GM21529 (cell line): ENCODE measurements at regions not wholly inside any gene's neighbourhood (a gene's known extent, or its start where the extent isn't known, plus 50 kb on each side); places are given as distances from the start of the nearest gene placed in this dataset.

Source experiments
- ATAC-seq: cut with Tn5 transposase; IDR thresholded peaks from one replicate; pipeline ENCODE4 v1.9.1; 2021; ENCODE audit not compliant: unreplicated experiment

DNA sequence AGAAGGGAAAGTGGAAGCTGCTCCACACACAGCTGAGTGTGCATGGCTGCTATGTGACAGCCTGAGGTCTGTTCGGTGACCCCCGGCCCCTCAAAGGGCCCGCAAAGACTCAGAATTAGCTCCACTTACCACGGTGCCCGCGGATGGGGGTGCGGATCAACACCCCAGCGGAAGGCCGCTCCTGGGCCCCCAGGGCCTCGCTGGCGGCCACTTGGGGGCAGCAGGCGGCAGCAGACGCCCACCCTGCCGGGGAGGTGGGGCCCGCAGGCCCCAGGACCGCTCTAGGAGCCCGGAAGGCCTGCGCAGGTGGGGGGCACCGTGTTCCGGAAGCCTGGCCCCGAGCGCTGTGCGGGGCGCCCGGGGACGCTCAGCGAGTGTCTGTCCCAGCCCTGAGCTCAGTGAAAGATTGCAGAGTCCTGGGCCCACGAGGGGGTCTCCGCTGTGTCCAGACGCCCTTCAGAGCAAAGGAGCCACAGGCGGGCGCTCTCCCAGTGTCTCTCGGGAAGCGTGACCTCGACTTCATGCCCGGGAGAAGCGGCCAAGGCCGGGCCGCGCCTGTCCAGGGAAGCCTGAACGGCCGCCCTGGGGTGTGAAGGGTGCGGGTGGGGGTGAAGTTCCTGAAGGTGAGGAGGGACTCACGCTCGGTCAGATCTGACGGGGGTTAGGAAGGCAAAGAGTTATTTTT is 118.7 kb downstream of the VAPA start:
- no peak for ATAC-seq

DNA sequence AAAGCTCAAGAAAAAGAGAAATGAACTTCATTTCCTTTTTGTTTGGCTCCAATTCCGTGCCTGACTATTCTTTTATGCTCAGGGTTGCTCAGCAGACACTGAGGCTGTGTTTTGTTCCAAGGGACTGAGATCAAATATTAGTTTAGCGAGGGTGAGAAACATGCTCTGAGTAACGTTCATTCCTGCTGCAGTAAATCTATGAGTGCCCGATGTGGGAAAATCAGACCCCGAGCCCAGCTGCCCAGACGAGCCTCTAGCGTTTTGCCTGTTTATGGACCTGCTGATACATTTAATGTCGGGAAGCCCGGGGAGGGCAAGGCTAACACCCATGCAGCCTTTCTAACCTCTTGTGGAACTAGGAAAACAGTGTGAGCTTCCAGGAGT is 119.2 kb downstream of the VAPA start:
- ATAC-seq, result no peak

DNA sequence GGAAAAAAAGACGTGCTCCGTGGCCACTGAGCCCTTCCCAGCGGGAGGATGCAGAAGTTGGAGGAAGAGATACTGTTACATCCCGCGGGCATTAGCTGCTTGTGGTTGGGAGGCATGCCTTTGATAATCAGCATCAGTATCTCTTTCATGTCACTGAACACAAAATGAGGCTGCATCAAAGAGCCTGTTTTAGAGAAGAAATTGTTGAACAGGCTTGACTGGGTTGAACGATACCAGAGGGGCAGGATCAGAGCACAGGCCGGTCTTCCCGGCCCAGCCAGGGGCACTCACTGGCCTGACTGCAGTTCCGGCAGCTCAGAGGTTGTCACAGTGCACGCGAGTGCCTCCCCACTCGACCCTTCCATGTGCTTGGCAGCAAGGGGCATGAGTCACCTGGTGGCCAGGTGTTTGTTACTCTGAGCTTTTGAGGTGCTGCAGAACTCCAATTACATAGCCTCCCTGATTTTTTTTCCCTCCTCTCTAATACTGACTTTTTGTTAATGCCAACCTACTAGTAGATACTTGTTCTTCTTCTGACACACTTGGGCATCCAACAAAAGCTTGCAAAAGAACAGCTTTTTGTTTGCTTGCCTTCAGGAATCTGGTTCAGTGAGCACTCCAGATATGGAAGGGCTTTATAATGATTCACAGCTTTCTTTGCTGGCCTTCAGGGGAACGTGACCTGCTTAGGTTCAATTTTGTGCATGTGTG is 121.6 kb downstream of the VAPA start:
- ATAC-seq, result no peak

DNA sequence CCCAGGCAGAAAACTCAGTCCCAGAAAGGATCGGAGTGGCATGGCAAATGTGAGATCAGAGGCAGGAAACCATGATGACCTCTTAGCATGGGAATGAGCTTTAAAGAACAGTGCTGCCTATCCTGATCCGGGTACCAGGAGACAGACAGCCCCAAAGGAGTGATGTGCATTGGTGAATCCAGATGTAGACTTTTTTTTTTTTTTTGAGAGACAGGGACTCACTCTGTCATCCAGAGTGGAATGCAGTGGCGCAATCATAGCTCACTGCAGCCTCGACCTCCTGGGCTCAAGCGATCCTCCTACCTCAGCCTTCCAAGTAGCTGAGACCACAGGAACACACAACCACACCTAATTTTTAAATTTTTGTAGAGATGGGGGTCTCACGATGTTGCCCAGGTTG is 122.7 kb downstream of the VAPA start:
- no peak for ATAC-seq

DNA sequence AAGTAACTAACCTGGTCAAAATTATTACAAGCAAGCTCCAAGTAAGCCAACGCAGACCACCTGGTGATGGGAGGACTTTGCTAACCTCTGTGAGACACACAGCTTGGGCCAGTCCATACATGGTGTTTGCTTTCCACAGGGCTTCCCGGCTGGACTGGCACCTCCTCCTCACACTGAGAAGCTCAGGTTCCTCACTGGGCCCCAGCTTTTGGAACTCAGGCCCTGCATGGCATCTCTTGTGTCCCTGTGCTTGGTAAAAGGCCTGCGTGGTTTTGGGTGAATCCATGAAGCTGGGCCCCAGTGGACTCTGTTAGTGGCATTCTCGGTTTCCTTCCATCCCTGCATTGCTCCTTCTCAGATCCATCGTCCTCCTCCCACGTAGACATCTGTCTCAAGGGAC is 123.4 kb downstream of the VAPA start:
- ATAC-seq, result no peak

DNA sequence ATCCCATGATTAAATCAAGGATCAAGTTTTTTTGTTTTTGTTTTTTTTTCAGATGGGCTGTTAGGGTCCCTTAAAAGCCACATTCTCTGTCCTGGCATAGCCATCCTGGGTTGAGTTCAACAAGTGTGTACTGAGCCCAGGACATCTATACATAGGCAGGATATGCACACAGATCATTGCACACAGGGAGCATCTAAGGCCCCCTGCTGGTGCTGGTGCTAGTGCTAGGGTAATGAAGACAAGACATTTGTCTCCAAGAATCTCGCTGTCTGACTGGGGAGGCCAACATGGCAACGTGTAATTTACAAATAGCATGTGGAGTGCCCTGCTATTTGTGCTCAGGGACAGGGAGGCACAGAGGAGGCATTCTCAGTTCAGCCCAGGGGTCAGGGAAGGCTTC is 124.5 kb downstream of the VAPA start:
- ATAC-seq, result no peak

DNA sequence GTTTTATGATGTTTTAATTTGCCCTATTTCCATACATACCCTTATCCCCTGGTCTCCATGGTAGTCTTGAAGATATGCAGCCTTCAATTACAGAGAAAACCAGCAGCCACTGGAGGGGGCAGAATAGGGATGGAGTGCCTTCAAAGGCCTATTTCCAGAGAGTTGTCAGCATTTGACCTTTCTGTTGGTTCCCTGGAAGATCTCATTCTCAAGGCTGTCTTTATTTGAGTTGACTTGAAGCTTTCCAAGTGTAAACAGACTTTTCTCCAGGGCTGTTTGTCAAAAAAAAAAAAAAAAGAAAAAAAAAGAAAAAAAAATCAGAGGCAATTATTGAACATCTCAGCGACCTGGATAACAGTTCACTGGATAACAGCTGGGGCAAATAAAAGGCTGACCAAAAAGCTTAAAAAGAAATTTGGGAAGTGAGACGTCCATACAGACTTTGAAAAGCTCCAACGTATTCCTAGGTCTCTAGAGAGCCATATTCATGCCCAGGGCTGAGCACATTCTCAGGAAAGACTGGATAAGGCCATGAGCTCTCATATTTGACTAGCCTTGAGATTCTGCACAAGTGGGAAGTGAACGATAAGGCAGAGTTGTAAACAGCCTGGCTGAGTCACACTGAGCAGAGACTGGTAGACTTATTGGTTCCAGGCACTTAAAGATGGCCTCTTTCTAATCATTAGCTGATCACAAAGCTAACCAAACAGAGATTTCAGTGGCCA is 126.6 kb downstream of the VAPA start:
- no peak for ATAC-seq

DNA sequence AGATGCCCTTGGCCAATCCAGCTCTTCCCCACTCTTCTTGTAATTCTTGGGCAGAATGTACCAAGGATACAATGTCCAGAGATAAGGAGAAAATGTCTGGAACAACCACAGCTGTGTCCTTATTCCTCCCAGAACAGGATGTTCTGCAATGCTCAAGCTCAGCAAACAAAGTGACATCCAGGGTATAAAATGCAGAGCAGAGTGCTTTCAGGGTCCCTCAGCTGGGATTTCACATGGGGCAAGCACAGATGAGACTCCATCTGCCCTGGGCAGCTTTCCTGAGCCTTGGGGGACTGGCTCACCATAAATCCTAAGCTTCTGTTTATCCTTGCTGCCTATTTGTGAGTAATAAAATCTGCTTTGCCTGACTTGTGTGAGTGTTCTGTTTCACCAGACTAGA is 127.4 kb downstream of the VAPA start:
- no peak for ATAC-seq

DNA sequence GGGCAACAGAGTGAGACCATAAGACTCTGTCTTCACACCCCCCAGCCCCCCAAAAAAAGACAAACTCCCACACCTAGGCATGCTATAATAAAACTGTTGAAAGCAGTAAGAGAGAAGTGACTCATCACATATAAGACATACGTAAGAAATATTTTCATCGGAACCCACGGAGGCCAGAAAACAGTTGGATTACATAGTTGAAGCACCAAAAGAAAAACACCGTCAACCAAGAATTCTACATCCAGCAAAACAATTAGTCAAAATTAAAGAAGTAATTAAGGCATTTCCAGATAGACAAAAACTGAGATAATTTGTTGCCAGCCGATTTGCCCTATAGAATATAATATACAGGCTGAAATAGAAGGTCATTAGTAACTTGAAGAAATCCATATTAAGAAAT is 128.7 kb downstream of the VAPA start:
- ATAC-seq, result no peak

DNA sequence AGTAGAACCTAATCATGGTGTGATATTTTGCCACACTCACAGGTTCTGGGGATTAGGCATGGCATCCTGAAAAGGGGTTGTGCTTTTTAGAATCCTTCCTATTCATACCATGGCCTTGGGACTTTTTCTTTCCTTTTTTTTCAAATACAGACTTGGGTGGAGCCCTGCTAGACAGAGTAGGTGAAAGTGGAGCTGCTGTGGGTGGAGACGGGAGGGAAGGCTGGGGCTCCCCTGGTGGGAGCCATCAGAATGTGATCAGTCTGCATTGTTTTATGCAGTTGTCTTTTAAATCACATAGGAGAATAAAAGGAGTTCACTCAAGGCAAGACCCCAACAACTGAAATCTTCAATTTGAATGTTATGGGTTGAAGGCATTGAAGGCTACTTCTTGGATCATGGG is 130.2 kb downstream of the VAPA start:
- ATAC-seq, result no peak

DNA sequence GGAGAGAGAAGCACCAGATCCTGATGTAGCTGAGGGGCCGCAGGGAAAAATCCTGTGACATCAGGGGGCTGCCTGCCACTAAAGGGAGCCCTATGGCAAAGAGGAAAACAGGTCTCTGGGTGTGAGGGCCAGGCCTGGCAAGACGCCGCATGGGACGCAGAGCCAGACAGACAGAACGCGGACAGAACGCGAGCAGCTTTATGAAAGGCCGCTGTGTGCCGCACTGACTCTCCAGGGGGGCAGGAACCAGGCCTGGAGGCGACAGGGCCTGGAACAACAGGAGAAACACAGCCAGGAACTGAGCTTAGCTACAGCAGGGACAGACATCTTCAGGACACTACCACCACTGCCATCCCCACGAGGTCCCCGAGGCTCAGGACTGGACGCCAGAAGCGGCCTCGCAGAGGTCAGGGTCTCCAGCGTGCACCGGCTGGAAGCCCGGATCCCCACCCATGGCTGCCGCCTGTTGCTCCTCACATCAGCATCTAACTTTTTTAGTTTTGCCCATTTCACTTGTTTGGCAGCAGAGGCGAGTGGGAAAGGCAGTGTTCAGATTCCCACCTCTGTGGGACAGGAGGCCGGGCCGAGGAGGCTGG is 131.6 kb downstream of the VAPA start:
- no peak for ATAC-seq

DNA sequence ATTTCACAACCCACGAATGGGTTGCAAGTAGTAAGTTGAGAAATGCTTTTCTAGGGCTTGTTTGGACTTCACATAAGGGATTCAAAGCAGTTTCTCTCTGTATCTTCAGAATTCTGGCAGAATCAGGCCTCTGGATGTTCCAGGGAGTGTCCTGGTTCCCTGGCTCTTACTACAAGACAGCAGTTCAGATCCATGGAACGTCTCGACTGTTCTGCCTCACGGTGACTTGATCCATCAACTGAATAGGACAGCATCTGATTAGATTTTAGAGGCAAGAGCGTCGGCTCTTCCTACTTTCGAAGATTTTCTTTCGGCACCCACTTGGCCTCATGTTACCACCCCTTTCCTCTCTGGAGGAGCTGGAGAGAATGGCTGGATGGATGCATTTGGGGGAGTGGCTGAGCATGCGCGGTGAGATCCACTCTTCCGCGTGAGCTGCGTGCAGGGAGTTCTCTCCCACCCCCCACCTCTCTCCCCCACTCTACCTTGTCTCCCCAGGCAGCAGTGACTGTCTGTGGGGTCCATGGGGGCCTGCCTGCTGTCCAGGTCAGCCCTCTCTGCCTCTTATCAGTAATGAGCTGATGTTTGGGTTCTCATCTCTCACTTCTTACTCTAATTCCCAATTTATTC is 132.5 kb downstream of the VAPA start:
- no peak for ATAC-seq

DNA sequence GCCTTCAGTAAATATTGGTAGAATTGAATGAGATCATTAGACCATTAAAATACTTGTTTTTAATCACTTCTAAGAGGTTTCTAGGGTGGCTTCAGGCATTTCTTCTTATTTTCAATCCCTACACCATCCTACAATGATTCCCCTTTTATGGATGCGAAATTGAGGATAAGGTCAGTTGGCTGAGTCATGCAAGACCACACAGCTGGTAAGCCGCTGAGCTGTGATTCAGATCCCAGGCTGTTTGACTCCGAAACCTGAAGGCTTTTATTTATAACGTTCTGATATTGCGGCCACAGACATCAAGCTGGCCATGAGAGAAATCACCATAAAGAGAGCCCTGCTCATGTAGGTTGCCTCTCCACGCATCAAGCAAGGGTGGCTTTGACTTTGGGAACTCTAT is 133.4 kb downstream of the VAPA start:
- no peak for ATAC-seq

DNA sequence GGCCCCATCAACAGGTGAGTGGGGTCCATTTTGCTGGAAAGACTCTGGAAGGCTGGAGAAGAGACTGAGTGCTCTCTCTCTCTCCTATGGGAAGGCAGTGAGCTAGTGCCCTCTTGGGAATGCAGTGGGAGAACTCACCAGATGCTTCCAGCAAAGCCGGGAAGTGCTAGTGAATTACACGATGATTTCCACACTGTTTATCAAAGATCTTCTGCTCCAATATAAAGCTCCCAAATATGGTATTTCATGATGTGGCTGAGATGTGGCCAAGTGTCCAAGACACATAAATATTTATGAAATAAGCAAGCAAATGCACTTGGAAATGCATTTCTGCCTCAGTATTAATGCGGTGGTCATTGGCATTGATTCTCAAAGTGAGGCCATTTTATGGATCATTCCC is 135.9 kb downstream of the VAPA start:
- no peak for ATAC-seq

DNA sequence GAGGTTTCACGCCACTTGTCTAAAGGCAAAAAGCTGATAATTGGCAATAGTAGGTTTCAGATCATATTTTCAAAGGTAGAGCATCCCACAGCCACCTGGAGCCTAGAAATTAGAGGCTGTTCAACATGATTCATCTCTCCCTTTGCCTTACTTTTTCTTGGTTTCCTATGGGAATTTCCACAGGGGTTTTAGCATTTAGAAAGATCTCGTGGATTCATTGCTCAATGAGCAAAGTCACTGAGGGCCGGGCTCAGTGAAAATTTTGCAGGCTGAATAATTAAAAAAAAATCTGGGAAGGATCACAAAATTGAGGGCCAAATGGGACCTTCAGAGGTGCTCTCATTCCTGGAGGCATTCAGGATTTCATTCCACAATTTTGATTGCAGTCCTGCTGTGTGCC is 137.1 kb downstream of the VAPA start:
- ATAC-seq, result no peak

DNA sequence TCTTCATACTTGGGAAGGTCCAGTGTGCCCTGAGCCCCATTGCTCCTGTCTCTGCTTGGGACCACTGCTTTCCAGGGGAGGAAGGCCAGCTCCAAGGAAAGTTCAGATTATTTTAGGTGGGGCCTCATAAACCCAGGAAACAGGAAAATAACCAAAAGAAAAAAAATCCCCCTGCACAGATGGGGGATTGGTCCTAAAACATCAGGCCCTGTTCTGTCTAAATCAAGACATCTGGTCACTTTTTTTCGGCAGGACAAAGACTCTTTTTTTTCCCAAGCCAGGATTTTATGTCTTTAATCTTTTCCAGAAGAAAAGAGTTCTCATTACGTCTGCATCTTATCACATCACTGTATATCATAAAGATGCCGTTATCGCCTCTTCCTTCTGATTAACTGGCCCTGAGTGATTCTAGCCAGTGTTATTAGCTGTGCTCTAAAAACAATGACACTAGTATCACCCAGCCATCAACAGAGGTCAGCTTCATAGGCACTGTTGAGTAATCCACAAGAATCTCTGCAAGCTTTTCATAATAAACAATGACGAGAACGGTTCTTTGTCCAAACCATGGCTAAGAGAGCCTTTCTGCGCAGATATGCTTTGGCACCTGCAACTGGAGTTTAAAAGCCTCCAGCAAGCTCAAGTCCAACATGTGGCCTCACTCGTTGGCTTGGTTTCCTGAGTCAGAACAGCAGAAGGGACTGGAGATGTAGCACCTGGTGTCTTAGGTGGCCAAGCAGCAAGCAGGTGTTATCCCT is 138.2 kb downstream of the VAPA start:
- ATAC-seq, result no peak

DNA sequence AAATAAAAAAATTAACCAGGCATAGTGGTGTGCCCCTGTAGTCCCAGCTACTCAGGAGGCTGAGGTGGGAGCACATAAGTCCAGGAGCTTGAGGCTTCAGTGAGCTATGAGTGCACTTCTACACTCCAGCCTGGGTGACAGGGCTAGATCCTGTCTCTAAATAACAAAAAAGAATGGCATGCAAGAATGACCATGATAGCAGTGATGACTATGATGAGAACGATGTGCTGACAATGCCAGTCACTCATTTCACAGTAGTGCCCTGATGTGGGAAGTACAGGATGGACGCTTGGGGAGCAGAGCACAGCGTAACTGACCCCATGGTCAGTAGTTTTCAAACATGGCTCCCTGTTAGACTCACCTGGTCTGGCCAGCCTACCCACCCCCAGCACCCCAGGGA is 139.1 kb downstream of the VAPA start:
- ATAC-seq, result no peak

DNA sequence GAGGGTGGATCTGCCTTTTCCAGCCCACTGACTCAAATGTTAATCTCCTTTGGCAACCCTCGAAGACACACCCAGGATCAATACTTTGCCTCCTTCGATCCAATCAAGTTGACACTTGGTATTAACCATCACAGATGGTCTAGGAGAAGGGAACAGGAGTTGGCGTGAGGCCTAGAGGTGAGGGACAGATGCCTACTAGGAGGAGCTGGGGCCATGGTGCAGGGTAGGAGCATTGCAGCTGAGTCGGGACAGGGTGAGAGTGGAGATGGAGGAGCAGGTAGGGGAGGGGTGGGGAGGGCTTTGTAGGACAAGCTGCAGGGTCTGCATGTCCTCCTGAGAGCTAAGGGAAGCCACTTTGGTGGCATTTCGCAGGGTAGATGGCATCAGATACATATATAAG is 140.0 kb downstream of the VAPA start:
- no peak for ATAC-seq

DNA sequence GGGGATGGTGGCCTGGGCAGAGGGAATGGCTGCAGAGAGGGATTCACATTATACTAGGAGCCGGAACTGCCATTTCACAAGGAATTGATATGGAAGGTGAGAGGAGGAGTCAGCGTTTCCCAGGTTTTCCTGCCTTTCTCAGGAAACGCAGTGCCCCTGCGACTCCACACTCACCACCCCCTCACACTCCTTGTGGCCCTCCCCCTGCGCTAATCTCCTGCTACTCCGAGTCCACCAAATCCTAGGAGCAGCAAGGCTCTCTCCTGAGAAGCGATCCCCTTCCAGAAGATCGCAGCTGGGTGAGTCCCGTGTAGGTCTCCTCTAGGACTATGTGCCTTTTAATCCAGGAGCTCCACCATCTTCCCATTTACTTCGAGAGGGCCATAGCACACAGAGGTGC is 140.6 kb downstream of the VAPA start:
- ATAC-seq, result no peak

DNA sequence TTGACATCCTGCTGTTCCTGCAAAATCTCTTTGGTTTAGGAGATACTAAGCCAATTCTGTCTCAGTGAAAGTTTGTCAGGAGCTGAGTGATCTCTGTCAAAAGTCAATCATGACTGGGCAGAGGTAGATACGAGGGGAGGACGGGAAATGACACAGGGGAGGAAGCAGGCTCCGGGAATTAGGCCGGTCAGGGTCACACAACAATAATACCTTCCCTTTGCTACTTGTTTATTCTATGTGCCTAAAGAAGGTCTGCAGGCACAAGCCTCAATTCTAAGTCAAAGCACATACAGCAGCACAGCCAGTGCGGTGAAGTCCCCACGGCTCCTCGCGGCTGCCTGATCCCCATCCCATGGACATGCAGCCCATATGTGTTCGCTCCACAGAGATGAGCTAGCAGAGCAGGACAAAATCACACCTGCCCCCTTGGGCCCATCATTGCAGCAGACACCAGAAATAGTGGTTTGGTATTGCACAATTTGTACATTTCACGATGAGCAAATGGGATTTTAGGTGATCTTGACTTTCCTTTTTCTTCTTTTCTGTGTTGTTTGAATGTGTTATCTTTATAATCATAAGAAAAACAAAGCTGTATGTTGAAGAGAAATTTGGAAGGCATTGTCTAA is 141.4 kb downstream of the VAPA start:
- ATAC-seq, result no peak
